Neuronal stem cell (in vitro differentiated cells): ENCODE measurements at regions not wholly inside any gene's neighbourhood (a gene's known extent, or its start where the extent isn't known, plus 50 kb on each side); places are given as distances from the start of the nearest gene placed in this dataset.

Experiments used
- DNase-seq: peaks from one replicate; pipeline ENCODE4 v3.0.0-alpha.2; 2013; ENCODE audit warnings: low spot score
- H2AFZ ChIP-seq: one replicate; pipeline ENCODE4 v1.6.1; 2013; ENCODE audit warnings: mild to moderate bottlenecking, low read length, inconsistent platforms
- H2AK5ac ChIP-seq: 2 replicates; pipeline ENCODE4 v1.6.1; 2013; ENCODE audit warnings: low read depth, mild to moderate bottlenecking, inconsistent platforms, low read length, moderate library complexity, mixed read lengths
- H2BK120ac ChIP-seq: 2 replicates; pipeline ENCODE4 v1.6.1; 2013; ENCODE audit warnings: low read depth, mild to moderate bottlenecking, inconsistent platforms, low read length, moderate library complexity, mixed read lengths
- H2BK12ac ChIP-seq: one replicate; pipeline ENCODE4 v1.6.1; 2013; ENCODE audit warnings: low read length, inconsistent platforms
- H2BK15ac ChIP-seq: 2 replicates; pipeline ENCODE4 v1.6.1; 2013; ENCODE audit warnings: mild to moderate bottlenecking, low read length, inconsistent platforms, mixed read lengths
- H2BK5ac ChIP-seq: one replicate; pipeline ENCODE4 v1.6.1; 2013; ENCODE audit warnings: inconsistent platforms, mild to moderate bottlenecking, low read length, moderate library complexity
- H3K14ac ChIP-seq: one replicate; pipeline ENCODE4 v1.6.1; 2013; ENCODE audit warnings: low read length, inconsistent platforms
- H3K18ac ChIP-seq: 2 replicates; pipeline ENCODE4 v1.6.1; 2013; ENCODE audit warnings: low read length, inconsistent platforms
- H3K23ac ChIP-seq: 2 replicates; pipeline ENCODE4 v1.6.1; 2013; ENCODE audit warnings: low read depth, mild to moderate bottlenecking, mixed read lengths, low read length, inconsistent platforms; ENCODE audit not compliant: poor library complexity
- H3K27ac ChIP-seq: replicated peaks from 3 replicates; pipeline ENCODE4 v1.5.1; 2013; ENCODE audit warnings: low read length, inconsistent platforms
- H3K27me3 ChIP-seq, 3 experiments: 2 replicates each; pipeline ENCODE4 v1.6.1; 2013; ENCODE audit warnings: low read length in 3 of 3, mild to moderate bottlenecking in 2 of 3, inconsistent platforms in 1 of 3, low read depth in 1 of 3, mixed read lengths in 1 of 3, moderate library complexity in 1 of 3; ENCODE audit not compliant: control insufficient read depth in 3 of 3, insufficient read depth in 3 of 3
- H3K36me3 ChIP-seq, 2 donors: replicated peaks in 1 of 2; 2 replicates each; pipeline ENCODE4 v1.6.1; 2013; ENCODE audit warnings: low read length in 2 of 2; ENCODE audit not compliant: control insufficient read depth in 2 of 2, insufficient read depth in 2 of 2
- H3K4ac ChIP-seq: 2 replicates; pipeline ENCODE4 v1.6.1; 2013; ENCODE audit warnings: inconsistent platforms, mild to moderate bottlenecking, low read length, moderate library complexity
- H3K4me1 ChIP-seq, 2 donors: 1 replicate in 1 of 2; 2 replicates in 1 of 2; pipeline ENCODE4 v1.6.1; 2013; ENCODE audit warnings: low read length in 2 of 2, low read depth in 1 of 2; ENCODE audit not compliant: control insufficient read depth in 2 of 2, insufficient read depth in 1 of 2
- H3K4me2 ChIP-seq: one replicate; pipeline ENCODE4 v1.6.1; 2013; ENCODE audit warnings: mild to moderate bottlenecking, low read length, inconsistent platforms; ENCODE audit not compliant: insufficient read depth, poor library complexity, severe bottlenecking
- H3K4me3 ChIP-seq, 2 donors: 2 replicates each; pipeline ENCODE4 v1.5.1; 2013; ENCODE audit warnings: low read length in 2 of 2, mild to moderate bottlenecking in 2 of 2, inconsistent platforms in 1 of 2, moderate library complexity in 1 of 2
- H3K79me1 ChIP-seq: one replicate; pipeline ENCODE4 v1.6.1; 2013; ENCODE audit warnings: low read depth, mild to moderate bottlenecking, inconsistent platforms, low read length, moderate library complexity
- H3K9ac ChIP-seq: one replicate; pipeline ENCODE4 v1.6.1; 2013; ENCODE audit warnings: mild to moderate bottlenecking, low read depth, low read length, inconsistent platforms; ENCODE audit not compliant: poor library complexity
- H3K9me3 ChIP-seq, 2 donors: replicated peaks in 1 of 2; 2 replicates each; pipeline versions ENCODE3 to v1.6.1; 2013; ENCODE audit warnings: low read length in 2 of 2, mild to moderate bottlenecking in 2 of 2, inconsistent platforms in 1 of 2, low read depth in 1 of 2, mixed read lengths in 1 of 2, moderate library complexity in 1 of 2; ENCODE audit not compliant: control insufficient read depth in 2 of 2, insufficient read depth in 1 of 2
- H4K8ac ChIP-seq: one replicate; pipeline ENCODE4 v1.6.1; 2013; ENCODE audit warnings: low read depth, mild to moderate bottlenecking, inconsistent platforms, low read length, moderate library complexity
- H4K91ac ChIP-seq: one replicate; pipeline ENCODE4 v1.6.1; 2013; ENCODE audit warnings: low read length, low read depth, mild to moderate bottlenecking, inconsistent platforms; ENCODE audit not compliant: poor library complexity
- WGBS, 2 donors: extraction: QIAGEN DNeasy Blood & Tissue Kit; methylation state at CpG; one replicate each; pipeline ENCODE4 v1.1.7; 2013; ENCODE audit warnings: missing lambda C conversion rate in 2 of 2, mixed read lengths in 1 of 2; ENCODE audit not compliant: insufficient read length in 2 of 2, insufficient replicate concordance in 1 of 2; ENCODE audit errors: extremely low coverage in 2 of 2; 5-methylcytosine and 5-hydroxymethylcytosine counted together

DNA sequence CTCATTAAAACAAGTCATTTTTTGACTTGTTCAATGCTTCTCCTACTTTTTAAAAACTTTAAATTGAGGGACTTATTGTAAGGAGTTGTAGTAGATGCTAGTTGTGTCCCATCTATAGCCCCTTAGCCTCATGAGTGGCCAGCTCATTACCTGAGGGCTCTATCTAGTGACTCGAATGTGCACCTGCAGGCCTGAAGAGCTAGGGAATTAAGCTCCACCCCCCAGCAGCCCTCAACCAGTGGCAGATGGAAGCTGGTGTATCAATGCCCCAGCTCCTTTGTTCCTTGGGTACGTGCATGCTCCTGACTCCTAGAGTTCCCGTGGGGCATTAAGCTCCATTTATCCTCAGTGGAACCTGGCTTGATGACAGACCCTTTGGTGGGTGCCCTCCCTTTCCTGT is 146.7 kb upstream of the FAM9B start:
- H3K36me3 ChIP-seq, result no peaks in the 10 kb centered on the region
- no peak overlapping the region for H2BK5ac ChIP-seq
- no CpG with 5 or more reads among the region's 3 CpGs for WGBS, 2 donors
- no peak overlapping the region for H2BK12ac ChIP-seq
- no peak overlapping the region for H4K8ac ChIP-seq
- H3K4ac ChIP-seq, result no peak overlapping the region
- H3K23ac ChIP-seq, result no peak overlapping the region
- no peak overlapping the region for H3K27ac ChIP-seq
- H3K79me1 ChIP-seq, result no peaks in the 10 kb centered on the region
- no peak overlapping the region for H3K18ac ChIP-seq
- H4K91ac ChIP-seq, result no peak overlapping the region
- no peak overlapping the region for H3K4me3 ChIP-seq
- H2AK5ac ChIP-seq, result no peak overlapping the region
- H3K14ac ChIP-seq, result no peak overlapping the region
- no peak overlapping the region for H2AFZ ChIP-seq
- H2BK15ac ChIP-seq, result no peak overlapping the region
- H3K4me1 ChIP-seq, result no peaks in the 10 kb centered on the region
- H3K4me2 ChIP-seq, result no peak overlapping the region
- DNase-seq, result no peak
- H3K9ac ChIP-seq, result no peak overlapping the region
- H3K9me3 ChIP-seq, result no peaks in the 10 kb centered on the region
- H3K27me3 ChIP-seq, result no peaks in the 10 kb centered on the region
- no peak overlapping the region for H2BK120ac ChIP-seq

DNA sequence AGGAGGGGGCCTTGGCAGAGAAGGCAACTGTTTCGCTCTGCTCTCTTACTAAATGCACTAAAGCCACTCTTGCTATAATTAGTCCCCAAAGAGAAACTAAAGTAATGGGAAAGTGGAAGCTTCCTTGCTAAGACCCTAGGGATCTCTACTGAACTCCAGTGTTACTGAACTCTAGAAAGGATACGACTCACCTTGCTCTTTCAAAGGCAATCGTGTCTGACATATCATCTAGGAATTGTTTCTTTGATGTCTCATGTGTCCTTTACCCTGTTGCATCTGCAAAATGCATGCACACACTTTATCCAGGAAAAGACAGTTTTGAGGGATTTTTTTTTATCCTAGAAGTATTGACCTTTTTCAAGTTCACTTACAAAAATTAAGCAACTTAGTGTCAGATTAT is 148.1 kb upstream of the FAM9B start:
- no CpG with 5 or more reads among the region's 3 CpGs for WGBS, 2 donors
- H3K79me1 ChIP-seq, result no peaks in the 10 kb centered on the region
- H3K9me3 ChIP-seq, result no peaks in the 10 kb centered on the region
- DNase-seq, result no peak
- no peak overlapping the region for H3K4me2 ChIP-seq
- no peak overlapping the region for H3K4ac ChIP-seq
- no peaks in the 10 kb centered on the region for H3K36me3 ChIP-seq
- H2BK5ac ChIP-seq, result no peak overlapping the region
- no peak overlapping the region for H4K91ac ChIP-seq
- H3K4me3 ChIP-seq, result no peak overlapping the region
- H3K14ac ChIP-seq, result no peak overlapping the region
- H3K18ac ChIP-seq, result no peak overlapping the region
- no peak overlapping the region for H3K27ac ChIP-seq
- H2BK12ac ChIP-seq, result no peak overlapping the region
- no peak overlapping the region for H4K8ac ChIP-seq
- H2BK120ac ChIP-seq, result no peak overlapping the region
- no peak overlapping the region for H2AFZ ChIP-seq
- no peak overlapping the region for H2BK15ac ChIP-seq
- no peak overlapping the region for H3K23ac ChIP-seq
- H3K4me1 ChIP-seq, result no peaks in the 10 kb centered on the region
- H3K27me3 ChIP-seq, result peaks cover 0 to 5% (median 0%) of the 10 kb centered on the region in 3 experiments
- no peak overlapping the region for H3K9ac ChIP-seq
- no peak overlapping the region for H2AK5ac ChIP-seq

DNA sequence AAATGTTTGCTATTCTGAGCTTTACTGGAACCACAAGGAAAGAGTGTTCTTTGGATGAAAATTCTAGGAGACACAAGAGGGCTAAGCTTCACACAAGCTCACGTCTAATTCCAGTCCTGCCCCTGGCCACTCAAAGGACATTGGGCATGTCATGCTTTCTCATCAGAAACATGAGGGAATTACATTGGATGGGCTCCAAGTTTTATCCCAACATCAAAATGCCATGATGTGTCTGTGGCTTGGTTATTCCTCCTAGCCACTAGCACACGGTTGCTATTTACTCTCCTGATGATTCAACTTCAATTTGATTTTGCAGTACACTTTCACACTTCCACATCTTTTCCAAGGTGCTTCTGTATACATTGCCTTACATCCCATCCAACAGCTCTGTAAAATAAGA is 149.6 kb upstream of the FAM9B start:
- H3K9me3 ChIP-seq, result no peaks in the 10 kb centered on the region
- DNase-seq, result no peak
- no peak overlapping the region for H2BK120ac ChIP-seq
- no peak overlapping the region for H3K4me2 ChIP-seq
- no peak overlapping the region for H3K27ac ChIP-seq
- H2BK12ac ChIP-seq, result no peak overlapping the region
- no peaks in the 10 kb centered on the region for H3K4me1 ChIP-seq
- WGBS, 2 donors, result no CpG with 5 or more reads among the region's 2 CpGs
- H3K18ac ChIP-seq, result no peak overlapping the region
- H2AFZ ChIP-seq, result no peak overlapping the region
- H2BK15ac ChIP-seq, result no peak overlapping the region
- no peak overlapping the region for H2AK5ac ChIP-seq
- H2BK5ac ChIP-seq, result no peak overlapping the region
- no peak overlapping the region for H3K9ac ChIP-seq
- no peaks in the 10 kb centered on the region for H3K36me3 ChIP-seq
- H3K4me3 ChIP-seq, result no peak overlapping the region
- H3K4ac ChIP-seq, result no peak overlapping the region
- H3K79me1 ChIP-seq, result no peaks in the 10 kb centered on the region
- H4K91ac ChIP-seq, result no peak overlapping the region
- no peak overlapping the region for H3K14ac ChIP-seq
- H4K8ac ChIP-seq, result no peak overlapping the region
- H3K23ac ChIP-seq, result no peak overlapping the region
- peaks cover 0 to 5% (median 0%) of the 10 kb centered on the region in 3 experiments for H3K27me3 ChIP-seq

DNA sequence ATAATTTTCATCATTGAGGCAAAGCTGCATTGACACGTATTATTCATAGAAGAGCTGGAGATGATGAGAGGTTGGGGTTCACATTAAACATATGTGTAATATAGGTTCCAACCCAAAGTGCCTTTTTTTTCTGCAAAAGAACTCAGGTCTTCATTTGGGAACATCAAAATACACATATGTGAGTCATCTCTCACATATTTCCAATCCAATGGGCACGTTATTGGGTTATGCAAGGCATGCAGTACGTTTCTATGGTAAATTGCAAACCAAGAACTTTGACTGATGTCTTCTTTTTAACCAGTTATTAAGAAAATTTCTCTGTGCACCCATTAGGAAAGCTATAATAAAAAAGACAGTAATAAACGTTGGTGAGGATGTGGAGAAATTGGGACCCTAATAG is 150.3 kb upstream of the FAM9B start:
- Histone ChIP-seq H3K9me3 (no peaks in the 10 kb centered on the region), H3K4me1 (no peaks in the 10 kb centered on the region), H3K36me3 (no peaks in the 10 kb centered on the region), H2BK15ac (no peak overlapping the region), H2BK5ac (no peak overlapping the region), H2AK5ac (no peak overlapping the region), H4K91ac (no peak overlapping the region), H3K18ac (no peak overlapping the region), H3K79me1 (no peaks in the 10 kb centered on the region), H3K27ac (no peak overlapping the region), H3K4ac (no peak overlapping the region), H3K4me2 (no peak overlapping the region), H2AFZ (no peak overlapping the region), H3K9ac (no peak overlapping the region), H2BK120ac (no peak overlapping the region), H3K23ac (no peak overlapping the region), H4K8ac (no peak overlapping the region), H2BK12ac (no peak overlapping the region), H3K14ac (no peak overlapping the region), H3K4me3 (no peak overlapping the region), H3K27me3 (peaks cover 0 to 5% (median 0%) of the 10 kb centered on the region in 3 experiments)
- DNase-seq, result no peak
- no CpG with 5 or more reads among the region's 4 CpGs for WGBS, 2 donors
